HEK293T (cell line): ENCODE measurements at regions not wholly inside any gene's neighbourhood (a gene's known extent, or its start where the extent isn't known, plus 50 kb on each side); places are given as distances from the start of the nearest gene placed in this dataset.
"Not testable (repeated sequence)": the region's sequence is repeated elsewhere in the genome, so short reads cannot be mapped to it uniquely, and the experiment has no call there.

Experiments
- ARNT ChIP-seq: fragments of 450-650 bp; IDR thresholded peaks from 2 replicates; pipeline ENCODE4 v1.6.1; 2017; ENCODE audit warnings: mild to moderate bottlenecking
- BHLHE40 ChIP-seq: fragments of 450-650 bp; IDR thresholded peaks from 2 replicates; pipeline ENCODE4 v1.6.1; 2016; ENCODE audit warnings: mild to moderate bottlenecking, moderate library complexity, borderline replicate concordance
- FOXA1 ChIP-seq: fragments of 450-650 bp; IDR thresholded peaks from 2 replicates; pipeline ENCODE4 v1.6.1; 2016; ENCODE audit warnings: mild to moderate bottlenecking
- SP1 ChIP-seq: fragments of 450-650 bp; IDR thresholded peaks from 2 replicates; pipeline ENCODE4 v1.6.1; 2017
- TF ChIP-seq, protein P1 (sequence below): fragments of 450-650 bp; IDR thresholded peaks from 2 replicates; pipeline ENCODE4 v1.6.1; 2016

DNA sequence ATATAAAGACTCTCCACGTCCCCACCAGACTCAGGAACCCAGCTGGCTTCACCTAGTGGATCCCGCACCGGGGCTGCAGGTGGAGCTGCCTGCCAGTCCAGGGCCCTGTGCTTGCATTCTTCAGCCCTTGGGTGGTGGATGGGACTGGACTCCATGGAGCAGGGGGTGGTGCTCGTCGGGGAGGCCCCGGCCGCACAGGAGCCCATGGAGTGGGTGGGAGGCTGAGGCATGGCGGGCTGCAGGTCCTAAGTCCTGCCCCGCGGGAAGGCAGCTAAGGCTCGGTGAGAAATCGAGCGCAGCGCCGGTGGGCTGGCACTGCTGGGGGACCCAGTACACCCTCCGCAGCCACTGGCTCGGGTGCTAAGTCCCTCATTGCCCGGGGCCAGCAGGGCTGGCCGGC, 90.8 kb upstream of the EMCN start:
- TF ChIP-seq, protein P1, sequence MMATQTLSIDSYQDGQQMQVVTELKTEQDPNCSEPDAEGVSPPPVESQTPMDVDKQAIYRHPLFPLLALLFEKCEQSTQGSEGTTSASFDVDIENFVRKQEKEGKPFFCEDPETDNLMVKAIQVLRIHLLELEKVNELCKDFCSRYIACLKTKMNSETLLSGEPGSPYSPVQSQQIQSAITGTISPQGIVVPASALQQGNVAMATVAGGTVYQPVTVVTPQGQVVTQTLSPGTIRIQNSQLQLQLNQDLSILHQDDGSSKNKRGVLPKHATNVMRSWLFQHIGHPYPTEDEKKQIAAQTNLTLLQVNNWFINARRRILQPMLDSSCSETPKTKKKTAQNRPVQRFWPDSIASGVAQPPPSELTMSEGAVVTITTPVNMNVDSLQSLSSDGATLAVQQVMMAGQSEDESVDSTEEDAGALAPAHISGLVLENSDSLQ: not testable (repeated sequence)
- TF ChIP-seq BHLHE40, ARNT, FOXA1, SP1: not testable (repeated sequence)
